Psoas muscle (tissue), 7 donors: ENCODE measurements at regions not wholly inside any gene's neighbourhood (a gene's known extent, or its start where the extent isn't known, plus 50 kb on each side); places are given as distances from the start of the nearest gene placed in this dataset.

ENCODE experiments used
- ATAC-seq, 4 donors: fragments of 200-7000 bp; cut with Tn5 transposase; one replicate each; pipeline ENCODE4 v1.9.1; 2020; ENCODE audit warnings: moderate library complexity in 3 of 4, mild to moderate bottlenecking in 2 of 4
- DNase-seq, 2 donors: peaks; one replicate each; pipeline ENCODE4 v3.0.0-alpha.2; 2020
- H3K27ac ChIP-seq: fragments of 200-600 bp; one replicate; pipeline ENCODE4 v1.8.0; 2022
- H3K27me3 ChIP-seq, 3 donors: fragments of 200-600 bp in 1 of 3; one replicate each; pipeline versions ENCODE4 v1.6.1 to v1.8.0; 2013 to 2022; ENCODE audit warnings: low read length in 2 of 3, mild to moderate bottlenecking in 2 of 3, moderate library complexity in 1 of 3; ENCODE audit not compliant: insufficient read depth in 3 of 3
- H3K36me3 ChIP-seq, 2 donors: fragments of 200-600 bp in 1 of 2; one replicate each; pipeline versions ENCODE4 v1.6.1 to v1.8.0; 2013 to 2022; ENCODE audit warnings: low read depth in 1 of 2, mild to moderate bottlenecking in 1 of 2, moderate library complexity in 1 of 2; ENCODE audit not compliant: insufficient read depth in 1 of 2
- H3K4me1 ChIP-seq: fragments of 200-600 bp; one replicate; pipeline ENCODE4 v1.8.0; 2022
- H3K4me3 ChIP-seq: fragments of 200-600 bp; one replicate; pipeline ENCODE4 v1.8.0; 2022; ENCODE audit warnings: mild to moderate bottlenecking
- H3K9me3 ChIP-seq: fragments of 200-600 bp; one replicate; pipeline ENCODE4 v1.8.0; 2022
- CTCF ChIP-seq: fragments of 200-600 bp; IDR thresholded peaks from one replicate; pipeline ENCODE4 v1.8.0; 2022; ENCODE audit warnings: antibody characterized with exemption
- WGBS, 3 donors: extraction: QIAGEN DNeasy Blood & Tissue Kit; methylation state at CpG; one replicate each; pipeline versions ENCODE4 v1.1.6 to v1.1.7; 2013; 5-methylcytosine and 5-hydroxymethylcytosine counted together
- intact Hi-C, 2 donors: fragments of 100-400 bp; cut with DNase I; formaldehyde crosslinking; loops; one replicate each; pipeline versions ENCODE4 v1.11.0 to v1.14.2; 2022
- donor health status: healthy with polysubstance abuse.
- donor health status: DM: no; HTN: no; CAD: no; lungs with moderate emphysema.
- donor health status: Bipolar disorder and iron deficiency.
- donor health status: healthy.
- donor health status: DM: yes; HTN: yes; CAD: no.
- donor health status: DM: no; HTN: no; CAD: no.
- donor health status: DM: yes; HTN: yes; CAD: no.

- DNase-seq (no peak), ATAC-seq (no peak)
- peaks cover 4% of the 10 kb centered on the region for H3K4me1 ChIP-seq
- WGBS, 3 donors = 80 to 87% (median 83%) methylated on average over 9 of the region's 9 CpGs
- intact Hi-C loops = loop anchor here in 1 of 2 donors (5.0 kb wide), 1 partner anchor 44 kb away; no protein-coding TSS in a partner anchor
- no peak overlapping the region for H3K4me3 ChIP-seq
- no peaks in the 10 kb centered on the region for H3K27me3 ChIP-seq
- TF ChIP-seq CTCF = no peak
- H3K9me3 ChIP-seq = no peaks in the 10 kb centered on the region
- H3K27ac ChIP-seq = no peak overlapping the region
- H3K36me3 ChIP-seq = no peaks in the 10 kb centered on the region
These were observed 117.7 kb upstream of the TP63 start for GRCh38 chr3:189513281-189514117.

GRCh38 chr3:189516039-189516438, 115.2 kb upstream of the TP63 start:
- WGBS, 3 donors = 65 to 75% (median 70%) methylated on average over 3 of the region's 3 CpGs
- Histone ChIP-seq H3K27me3 (no peaks in the 10 kb centered on the region), H3K9me3 (peaks cover 6% of the 10 kb centered on the region), H3K27ac (no peak overlapping the region), H3K36me3 (no peaks in the 10 kb centered on the region), H3K4me1 (no peaks in the 10 kb centered on the region), H3K4me3 (no peak overlapping the region)
- ATAC-seq (no peak), DNase-seq (no peak)
- intact Hi-C loops = no loop called here
- TF ChIP-seq CTCF = no peak

GRCh38 chr3:189517981-189518380, 113.2 kb upstream of the TP63 start:
- 95 to 96% (median 95%) methylated on average over 1 of the region's 1 CpG for WGBS, 3 donors
- intact Hi-C loops = no loop called here
- Histone ChIP-seq H3K27ac (no peak overlapping the region), H3K4me3 (no peak overlapping the region), H3K4me1 (no peaks in the 10 kb centered on the region), H3K9me3 (peaks cover 6% of the 10 kb centered on the region), H3K36me3 (no peaks in the 10 kb centered on the region), H3K27me3 (no peaks in the 10 kb centered on the region)
- no peak for TF ChIP-seq CTCF
- no peak for DNase-seq
- ATAC-seq = no peak

- no peaks in the 10 kb centered on the region for H3K36me3 ChIP-seq
- TF ChIP-seq CTCF = no peak
- no peaks in the 10 kb centered on the region for H3K27me3 ChIP-seq
- H3K4me3 ChIP-seq = no peak overlapping the region
- no peak for DNase-seq
- H3K27ac ChIP-seq = no peak overlapping the region
- intact Hi-C loops = no loop called here
- H3K9me3 ChIP-seq = peaks cover 6% of the 10 kb centered on the region
- no peaks in the 10 kb centered on the region for H3K4me1 ChIP-seq
- ATAC-seq = no peak
These were observed 111.7 kb upstream of the TP63 start for GRCh38 chr3:189519458-189519857.

GRCh38 chr3:189529468-189529867, 101.7 kb upstream of the TP63 start:
- DNase-seq (no peak), ATAC-seq (no peak)
- WGBS, 3 donors = 86 to 98% (median 93%) methylated on average over 1 of the region's 1 CpG
- TF ChIP-seq CTCF = no peak
- Histone ChIP-seq H3K27me3 (no peaks in the 10 kb centered on the region), H3K36me3 (no peaks in the 10 kb centered on the region), H3K27ac (no peak overlapping the region), H3K4me1 (peaks cover 2% of the 10 kb centered on the region), H3K4me3 (no peak overlapping the region), H3K9me3 (no peaks in the 10 kb centered on the region)
- intact Hi-C loops = no loop called here
